ENCODE measurements at regions not wholly inside any gene's neighbourhood (a gene's known extent, or its start where the extent isn't known, plus 50 kb on each side); places are given as distances from the start of the nearest gene placed in this dataset.

GRCh38 chr9:27714388-27714787 lies 141.1 kb upstream of the C9orf72 start:
- intact Hi-C loops (cut with micrococcal nuclease): no loop called here
- H2BK120ac ChIP-seq (ENCODE audit: low read depth, low read length): no peak overlapping the region
- no CpG with 5 or more reads among the region's 1 CpG for WGBS, 2 experiments (ENCODE audit: extremely low coverage in 2 of 2, insufficient read length in 1 of 2)
- H2BK15ac ChIP-seq (ENCODE audit: low read depth, low read length): no peak overlapping the region
- H3K27me3 ChIP-seq (ENCODE audit: control insufficient read depth, insufficient read depth, low read length): no peaks in the 10 kb centered on the region
- no peaks in the 10 kb centered on the region for H4K20me1 ChIP-seq (ENCODE audit: insufficient read depth, low read length)
- no peak overlapping the region for H2AK5ac ChIP-seq (ENCODE audit: low read depth, low read length)
- dilution Hi-C loops (cut with HindIII; ENCODE audit: low sequenced_read_pairs, unreplicated experiment): no loop called here
- no peak overlapping the region for H3K18ac ChIP-seq (ENCODE audit: low read depth, low read length)
- H3K4me3 ChIP-seq (ENCODE audit: insufficient read depth, low read depth, low read length): no peak overlapping the region
- no peak overlapping the region for H2BK20ac ChIP-seq (ENCODE audit: low read depth, low read length)
- no peak overlapping the region for H4K8ac ChIP-seq (ENCODE audit: low read depth in 2 of 2, low read length in 2 of 2)
- H4K91ac ChIP-seq (ENCODE audit: insufficient read depth, low read depth, low read length): no peak overlapping the region
- H3K4me1 ChIP-seq (ENCODE audit: control insufficient read depth, insufficient read depth, low read length): no peaks in the 10 kb centered on the region
- no peak overlapping the region for H3K56ac ChIP-seq (ENCODE audit: extremely low read depth, insufficient read depth, low read length)
- no peaks in the 10 kb centered on the region for H3K36me3 ChIP-seq (ENCODE audit: control insufficient read depth, insufficient read depth, low read length)
- in situ Hi-C loops (cut with MboI; ENCODE audit: low sequenced_read_pairs): no loop called here
- no TSS peak for BruUV-seq (replicated peaks)
- H3K4me2 ChIP-seq (ENCODE audit: low read depth, low read length): no peak overlapping the region
- H3K9me3 ChIP-seq (ENCODE audit: control insufficient read depth, insufficient read depth, low read length): no peaks in the 10 kb centered on the region; the same call in 1 of the 2 replicates
- no peak overlapping the region for H2AFZ ChIP-seq (replicated peaks; ENCODE audit: low read length, poor library complexity)
- no peak overlapping the region for H2BK5ac ChIP-seq (ENCODE audit: low read depth, low read length, poor library complexity, severe bottlenecking)
- H3K9ac ChIP-seq (ENCODE audit: low read depth, low read length): no peak overlapping the region
- H2AK9ac ChIP-seq (replicated peaks; ENCODE audit: low read depth, low read length, poor library complexity): no peak overlapping the region
- no peak for TF ChIP-seq SMC3 (IDR thresholded peaks at IDR 0.05; ENCODE audit: low read depth, low read length)
- no peak for TF ChIP-seq RAD21 (IDR thresholded peaks at IDR 0.05; ENCODE audit: low read length)
- no peak for TF ChIP-seq BHLHE40 (IDR thresholded peaks at IDR 0.05; ENCODE audit: low read depth, low read length)
- TF ChIP-seq, protein P1, sequence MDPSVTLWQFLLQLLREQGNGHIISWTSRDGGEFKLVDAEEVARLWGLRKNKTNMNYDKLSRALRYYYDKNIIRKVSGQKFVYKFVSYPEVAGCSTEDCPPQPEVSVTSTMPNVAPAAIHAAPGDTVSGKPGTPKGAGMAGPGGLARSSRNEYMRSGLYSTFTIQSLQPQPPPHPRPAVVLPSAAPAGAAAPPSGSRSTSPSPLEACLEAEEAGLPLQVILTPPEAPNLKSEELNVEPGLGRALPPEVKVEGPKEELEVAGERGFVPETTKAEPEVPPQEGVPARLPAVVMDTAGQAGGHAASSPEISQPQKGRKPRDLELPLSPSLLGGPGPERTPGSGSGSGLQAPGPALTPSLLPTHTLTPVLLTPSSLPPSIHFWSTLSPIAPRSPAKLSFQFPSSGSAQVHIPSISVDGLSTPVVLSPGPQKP (IDR thresholded peaks at IDR 0.05; ENCODE audit: borderline replicate concordance, low read depth, low read length): no peak
- TF ChIP-seq CHD1 (IDR thresholded peaks at IDR 0.05; ENCODE audit: low read depth, low read length): no peak
- TF ChIP-seq, protein P2, sequence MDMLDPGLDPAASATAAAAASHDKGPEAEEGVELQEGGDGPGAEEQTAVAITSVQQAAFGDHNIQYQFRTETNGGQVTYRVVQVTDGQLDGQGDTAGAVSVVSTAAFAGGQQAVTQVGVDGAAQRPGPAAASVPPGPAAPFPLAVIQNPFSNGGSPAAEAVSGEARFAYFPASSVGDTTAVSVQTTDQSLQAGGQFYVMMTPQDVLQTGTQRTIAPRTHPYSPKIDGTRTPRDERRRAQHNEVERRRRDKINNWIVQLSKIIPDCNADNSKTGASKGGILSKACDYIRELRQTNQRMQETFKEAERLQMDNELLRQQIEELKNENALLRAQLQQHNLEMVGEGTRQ (IDR thresholded peaks at IDR 0.05; ENCODE audit: low read depth, low read length): no peak
- TF ChIP-seq MAZ (IDR thresholded peaks at IDR 0.05; ENCODE audit: borderline replicate concordance, low read depth, low read length): no peak
- no peak for TF ChIP-seq RFX5 (IDR thresholded peaks at IDR 0.05; ENCODE audit: low read depth, low read length)
- TF ChIP-seq RCOR1 (IDR thresholded peaks at IDR 0.05; ENCODE audit: insufficient replicate concordance, low read length): no peak
- no peak for TF ChIP-seq MXI1 (IDR thresholded peaks at IDR 0.05; ENCODE audit: borderline replicate concordance, low read depth, low read length)
- no peak for TF ChIP-seq FOS (IDR thresholded peaks at IDR 0.05; ENCODE audit: low read depth, low read length)
- no peak for TF ChIP-seq CEBPB (IDR thresholded peaks at IDR 0.05; ENCODE audit: low read depth, low read length)
- TF ChIP-seq POLR2A (IDR thresholded peaks at IDR 0.05; ENCODE audit: low read depth, low read length): no peak
- no peak for TF ChIP-seq MAFK (IDR thresholded peaks at IDR 0.05; ENCODE audit: low read depth, low read length)
- TF ChIP-seq, protein P3, sequence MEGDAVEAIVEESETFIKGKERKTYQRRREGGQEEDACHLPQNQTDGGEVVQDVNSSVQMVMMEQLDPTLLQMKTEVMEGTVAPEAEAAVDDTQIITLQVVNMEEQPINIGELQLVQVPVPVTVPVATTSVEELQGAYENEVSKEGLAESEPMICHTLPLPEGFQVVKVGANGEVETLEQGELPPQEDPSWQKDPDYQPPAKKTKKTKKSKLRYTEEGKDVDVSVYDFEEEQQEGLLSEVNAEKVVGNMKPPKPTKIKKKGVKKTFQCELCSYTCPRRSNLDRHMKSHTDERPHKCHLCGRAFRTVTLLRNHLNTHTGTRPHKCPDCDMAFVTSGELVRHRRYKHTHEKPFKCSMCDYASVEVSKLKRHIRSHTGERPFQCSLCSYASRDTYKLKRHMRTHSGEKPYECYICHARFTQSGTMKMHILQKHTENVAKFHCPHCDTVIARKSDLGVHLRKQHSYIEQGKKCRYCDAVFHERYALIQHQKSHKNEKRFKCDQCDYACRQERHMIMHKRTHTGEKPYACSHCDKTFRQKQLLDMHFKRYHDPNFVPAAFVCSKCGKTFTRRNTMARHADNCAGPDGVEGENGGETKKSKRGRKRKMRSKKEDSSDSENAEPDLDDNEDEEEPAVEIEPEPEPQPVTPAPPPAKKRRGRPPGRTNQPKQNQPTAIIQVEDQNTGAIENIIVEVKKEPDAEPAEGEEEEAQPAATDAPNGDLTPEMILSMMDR (conservative IDR thresholded peaks at IDR 0.05; ENCODE audit: low read depth, low read length): no peak
- TF ChIP-seq NFE2L2 (IDR thresholded peaks at IDR 0.05; ENCODE audit: low read depth, low read length): no peak
- H4K5ac ChIP-seq (ENCODE audit: low read depth, low read length): no peak overlapping the region
- H3K27ac ChIP-seq (ENCODE audit: insufficient read depth, low read length): no peak overlapping the region
- H3K14ac ChIP-seq (replicated peaks; ENCODE audit: low read depth, low read length): no peak overlapping the region
- CTCF ChIA-PET: no interaction called here
- no peaks in the 10 kb centered on the region for H3K79me1 ChIP-seq (ENCODE audit: low read depth in 1 of 2, low read length in 2 of 2)
- H3K4ac ChIP-seq (ENCODE audit: low read depth, low read length): no peak overlapping the region
- POLR2A ChIA-PET (ENCODE audit: unreplicated experiment): no interaction called here
- no peaks in the 10 kb centered on the region for H3K9me1 ChIP-seq (ENCODE audit: insufficient read depth, low read length)
- no peak overlapping the region for H3K23ac ChIP-seq (ENCODE audit: low read depth, low read length)
- no peak for ATAC-seq (ENCODE audit: low read depth)
- no peak for DNase-seq
